Lung microvascular endothelial cell (primary cell): ENCODE measurements at regions not wholly inside any gene's neighbourhood (a gene's known extent, or its start where the extent isn't known, plus 50 kb on each side); places are given as distances from the start of the nearest gene placed in this dataset.

Source experiments
- DNase-seq, 2 donors: peaks; one replicate each; pipeline versions ENCODE4 v3.0.0 to v3.0.0-alpha.2; 2010; ENCODE audit warnings: low read depth in 2 of 2

DNA sequence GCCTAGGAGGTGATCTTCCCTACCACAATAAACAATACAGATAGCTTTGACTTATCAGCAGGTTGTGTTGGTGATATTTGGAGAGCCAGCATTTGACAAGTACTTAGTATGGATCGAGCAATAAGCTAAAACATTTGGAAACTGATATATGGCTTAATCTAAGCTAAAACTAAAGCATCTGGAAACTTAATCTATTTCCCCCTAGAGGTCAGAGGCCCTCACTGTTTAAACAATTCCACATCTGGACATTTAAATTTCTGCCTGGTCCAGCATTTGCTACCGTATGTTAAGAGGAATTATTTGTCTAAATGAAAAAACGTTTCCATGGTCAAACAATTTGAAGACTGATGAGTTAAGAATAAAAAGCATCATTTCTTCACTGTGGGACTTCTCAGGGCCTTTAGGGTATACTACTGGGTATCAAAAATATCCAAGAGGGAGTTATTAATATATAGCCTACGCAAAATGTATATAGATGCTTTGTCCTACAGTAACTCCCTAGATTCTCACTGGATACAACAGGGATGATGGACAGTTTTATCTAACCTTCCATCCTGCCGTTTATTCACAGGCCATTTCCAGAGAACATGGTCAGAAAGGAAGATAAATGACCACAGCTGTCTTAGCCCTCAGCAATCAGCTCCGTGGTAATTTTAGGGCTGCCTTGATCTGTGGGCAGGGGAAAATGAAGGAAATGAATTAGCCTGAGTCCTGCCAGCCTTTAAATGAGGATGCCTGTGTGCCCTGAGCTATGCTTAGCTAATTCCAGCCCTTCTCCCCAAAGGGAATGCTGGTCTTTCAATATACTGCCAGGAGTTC is 135.4 kb upstream of the NUDT4 start:
- no peak for DNase-seq

DNA sequence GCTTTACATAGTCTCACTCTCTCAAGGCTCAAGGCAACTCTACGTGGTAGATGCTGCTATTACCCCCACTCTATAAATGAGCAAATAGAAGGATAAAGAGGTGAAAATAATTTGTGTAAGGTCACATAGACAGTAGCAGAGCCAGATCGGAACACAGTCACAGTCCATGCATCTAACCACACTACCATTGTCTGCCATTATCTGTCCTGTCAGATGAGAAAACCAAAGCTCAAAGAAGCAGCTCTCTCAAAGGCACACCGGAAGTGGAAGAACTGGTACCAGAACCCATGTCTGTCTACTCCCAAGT is 134.4 kb upstream of the NUDT4 start:
- DNase-seq, result no peak

DNA sequence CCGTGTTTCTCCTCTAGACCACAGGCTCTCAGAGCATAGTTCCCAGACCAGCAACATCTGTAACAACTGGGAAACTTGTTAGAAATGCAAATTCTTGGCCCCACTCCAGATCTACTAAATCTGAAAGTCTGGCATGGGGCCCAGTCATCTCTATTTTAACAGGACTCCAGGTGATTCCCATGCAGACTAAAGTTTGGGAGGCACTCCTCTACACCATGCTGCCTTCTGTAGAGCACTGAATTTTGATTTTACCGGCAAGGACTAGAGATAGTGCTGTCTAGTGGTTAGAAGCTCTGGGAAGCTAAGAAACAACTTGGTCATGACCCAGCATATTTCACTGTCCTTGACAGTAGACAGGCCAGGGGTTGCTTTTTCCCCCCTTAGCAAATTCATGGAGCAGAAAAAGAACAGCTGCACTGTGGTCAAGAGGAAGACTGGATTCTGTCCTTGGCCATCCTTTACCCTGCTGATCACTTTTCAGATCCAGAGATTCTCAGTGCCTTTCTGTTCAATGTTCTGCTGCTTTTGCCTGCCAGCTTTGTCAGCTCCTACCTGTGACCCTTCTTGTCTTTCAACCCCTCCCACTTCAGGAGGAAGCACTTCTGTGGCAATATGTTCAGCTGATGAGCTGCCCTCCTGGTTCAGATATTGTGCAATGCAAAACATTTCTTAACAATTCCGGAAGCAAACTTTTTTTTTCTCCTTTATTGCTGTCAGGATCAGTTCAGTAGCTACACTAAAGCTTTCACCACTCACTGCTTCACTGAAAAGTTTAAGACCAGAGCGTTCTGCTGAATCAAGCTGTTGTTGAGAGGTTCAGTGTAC is 133.8 kb upstream of the NUDT4 start:
- DNase-seq, result peak; percentile 16 to 72

DNA sequence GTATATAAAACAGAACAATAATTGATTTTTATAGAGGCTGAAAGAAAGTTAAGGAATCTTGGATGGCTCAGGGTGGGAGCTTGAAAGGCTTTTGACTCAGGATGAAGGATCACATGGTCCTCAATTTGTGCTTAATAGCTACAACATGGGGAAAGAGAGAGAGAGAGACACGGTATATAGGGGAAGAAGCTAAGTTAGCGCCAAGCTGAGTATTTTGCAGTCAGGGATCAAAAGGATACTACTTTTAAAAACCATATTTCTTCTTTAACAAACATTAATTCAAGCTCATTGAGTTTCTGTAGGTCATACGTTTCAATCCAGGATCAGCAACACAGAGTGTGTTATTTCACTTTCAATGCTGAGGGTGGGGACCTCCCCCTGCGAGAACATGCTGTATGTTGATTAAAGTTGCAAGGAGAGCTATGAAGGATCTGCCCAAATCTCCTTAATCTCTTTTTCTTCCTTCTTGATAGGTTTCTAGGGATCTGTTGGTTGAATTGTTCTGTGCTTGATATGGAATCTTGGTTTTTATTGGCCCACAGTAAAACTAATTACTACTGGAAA is 133.1 kb upstream of the NUDT4 start:
- DNase-seq, result no peak

DNA sequence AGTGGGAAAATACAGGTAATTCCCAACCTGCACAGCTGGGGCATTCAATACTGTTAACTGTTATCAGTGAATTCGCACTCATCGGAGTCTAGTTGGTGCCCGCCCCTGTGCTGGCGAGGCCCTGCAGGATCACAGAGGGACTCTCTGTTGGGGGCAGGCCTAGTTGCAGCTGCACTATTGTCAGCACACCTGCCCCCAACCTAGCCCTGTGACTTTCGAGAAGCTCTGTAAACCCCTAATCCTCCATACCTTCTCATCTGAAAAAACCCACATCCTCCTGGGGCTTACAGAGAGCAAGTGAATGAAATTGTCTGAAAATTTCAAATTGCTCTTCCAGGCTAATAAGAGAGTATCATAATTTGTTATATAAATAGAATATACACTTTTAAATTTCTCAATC is 132.2 kb upstream of the NUDT4 start:
- DNase-seq, result no peak

DNA sequence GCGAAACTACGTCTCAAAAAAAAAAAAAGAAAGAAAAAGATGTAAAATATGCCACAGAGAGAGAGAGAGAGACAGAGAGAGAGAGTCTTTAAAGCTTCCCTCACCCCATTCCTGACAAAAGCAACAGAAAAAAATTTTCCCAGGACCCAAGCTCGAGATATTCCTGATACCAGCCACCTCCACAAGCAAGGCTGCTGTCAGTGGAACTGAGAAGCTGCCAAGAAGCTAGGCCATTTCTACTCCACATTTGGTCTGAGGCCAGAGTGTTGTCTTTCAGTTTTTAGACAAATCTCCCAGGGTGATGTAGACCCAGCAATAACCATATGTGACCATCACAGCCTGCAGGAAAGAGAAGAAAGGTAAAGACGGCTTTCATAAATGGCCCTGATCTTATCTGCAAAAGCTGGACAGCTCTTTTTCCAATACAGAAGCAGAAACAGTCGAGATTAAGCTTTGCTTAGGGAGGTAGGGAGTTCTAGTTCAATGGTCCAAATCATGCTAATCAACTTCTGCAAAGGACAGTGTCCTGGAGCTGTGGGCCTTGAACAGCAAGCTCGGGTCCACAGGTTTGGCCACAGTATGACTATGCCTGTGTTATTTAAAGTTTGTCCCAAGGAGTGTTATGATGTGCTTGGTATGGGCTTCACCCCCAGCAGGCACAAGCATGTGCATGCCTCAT is 130.3 kb upstream of the NUDT4 start:
- no peak for DNase-seq

DNA sequence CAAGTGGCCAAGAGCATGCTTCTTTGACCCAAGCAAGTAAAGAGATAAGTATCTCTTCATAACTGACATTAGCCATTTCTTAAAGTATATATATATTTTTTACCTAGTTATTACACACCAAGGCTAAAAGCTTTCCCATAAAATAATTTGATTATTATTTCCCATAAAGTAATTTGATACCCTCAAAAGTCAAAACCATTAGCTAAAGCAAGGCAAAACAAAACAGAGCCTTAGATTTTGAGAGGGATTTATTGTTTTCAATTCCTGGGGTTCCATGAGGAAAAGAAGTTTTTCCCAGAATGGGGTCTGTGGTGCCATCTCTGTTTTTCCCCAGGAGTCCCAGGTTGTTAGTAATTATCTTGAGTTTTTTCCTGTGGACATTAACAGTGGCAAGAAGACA is 125.5 kb upstream of the NUDT4 start:
- DNase-seq, result no peak

DNA sequence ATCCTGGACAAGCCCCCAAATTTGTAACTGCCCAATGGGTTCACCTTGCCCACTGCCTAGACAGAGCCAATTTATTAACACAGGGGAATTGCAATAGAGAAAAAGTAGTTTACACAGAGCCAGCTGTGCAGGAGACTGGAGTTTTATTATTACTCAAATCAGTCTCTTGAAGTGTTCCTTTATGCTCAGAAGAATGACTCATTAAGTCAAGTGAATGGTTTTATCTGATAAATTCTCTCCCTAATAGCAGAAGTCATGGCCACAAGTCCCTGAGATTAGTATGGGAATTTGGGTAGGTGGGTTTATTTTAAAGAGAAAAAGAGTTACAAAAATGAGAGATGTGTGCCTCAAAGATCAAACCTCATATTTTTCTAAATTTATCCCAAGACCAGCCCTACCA is 122.8 kb upstream of the NUDT4 start:
- no peak for DNase-seq

DNA sequence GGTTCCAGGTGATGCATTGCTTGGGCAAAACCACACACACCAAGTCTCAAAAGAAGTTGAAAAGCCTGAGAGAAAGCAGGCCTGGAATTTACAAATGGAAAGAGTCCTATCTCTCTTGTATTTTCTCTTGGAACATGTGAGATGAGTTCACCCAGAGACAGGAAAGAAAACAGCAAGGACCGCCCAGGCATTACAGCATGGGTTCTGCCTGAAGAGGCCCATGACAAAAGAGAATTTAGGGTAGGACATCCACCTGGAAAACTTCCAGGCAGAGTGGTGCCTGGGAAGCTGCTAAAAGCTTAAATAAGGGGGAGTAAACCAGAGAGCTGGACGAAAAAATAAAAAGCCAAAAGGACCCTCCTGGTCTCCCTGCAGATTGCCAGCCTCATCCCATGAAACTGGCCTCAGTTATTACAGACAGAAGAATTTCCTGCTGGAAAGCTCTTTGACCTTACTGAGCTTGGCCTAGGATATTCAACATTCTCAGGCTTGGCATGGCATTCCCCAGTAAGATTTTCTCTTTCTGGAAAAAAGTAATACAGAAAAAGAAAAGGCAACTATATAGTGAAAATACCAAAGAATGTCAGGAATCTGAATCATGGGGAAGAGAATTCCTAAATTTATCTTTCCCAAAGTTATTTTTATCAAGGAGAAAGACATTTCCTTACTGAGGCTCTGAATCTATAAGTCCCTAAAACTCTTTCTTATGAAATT is 121.3 kb upstream of the NUDT4 start:
- DNase-seq, result peak in 1 of 2 donors; percentile 75

DNA sequence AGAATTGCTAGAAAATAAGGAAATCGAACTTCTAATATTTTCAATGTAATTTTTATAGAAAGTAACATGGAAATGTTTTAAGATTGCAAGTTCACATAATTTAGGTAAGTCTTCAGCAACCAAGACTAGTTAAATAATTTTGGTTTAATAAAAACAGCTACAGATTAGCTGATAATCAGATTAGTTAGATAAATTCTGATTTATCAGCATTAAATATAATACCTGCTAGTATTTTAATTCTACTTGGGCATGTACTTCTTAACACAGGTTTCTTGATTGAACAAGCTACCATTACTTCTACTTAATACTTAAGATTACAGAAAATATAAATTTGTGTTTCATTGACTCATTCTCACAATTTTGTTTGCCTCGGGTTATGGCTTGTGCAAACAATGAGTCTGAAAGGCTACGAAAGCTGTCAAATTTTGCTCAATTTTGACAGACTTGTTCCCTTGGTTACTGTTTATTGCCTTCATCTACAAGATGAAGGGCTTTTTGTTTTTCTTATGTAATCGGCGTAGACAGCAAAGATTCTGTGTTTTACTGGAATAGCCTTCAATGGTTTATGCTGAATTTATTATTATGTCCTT is 116.1 kb upstream of the NUDT4 start:
- no peak for DNase-seq

DNA sequence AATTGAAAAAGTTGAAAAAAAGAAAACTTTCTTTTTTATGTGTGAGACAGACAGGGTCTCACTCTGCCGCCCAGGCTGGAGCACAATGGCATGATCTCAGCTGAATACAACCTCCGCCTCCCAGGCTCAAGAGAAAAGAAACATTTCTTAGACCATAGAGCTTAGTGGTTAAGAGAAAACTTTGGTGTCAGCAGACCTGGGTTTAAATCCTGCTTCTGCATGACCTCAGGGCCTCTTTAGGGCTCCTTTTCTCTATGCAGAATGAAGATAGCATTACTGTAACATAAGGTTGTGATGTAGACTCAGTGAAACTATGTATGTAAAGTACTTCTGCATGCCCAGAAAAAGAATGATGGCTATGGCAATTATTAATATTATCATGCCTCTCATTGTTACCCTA is 104.7 kb upstream of the NUDT4 start:
- DNase-seq, result no peak

DNA sequence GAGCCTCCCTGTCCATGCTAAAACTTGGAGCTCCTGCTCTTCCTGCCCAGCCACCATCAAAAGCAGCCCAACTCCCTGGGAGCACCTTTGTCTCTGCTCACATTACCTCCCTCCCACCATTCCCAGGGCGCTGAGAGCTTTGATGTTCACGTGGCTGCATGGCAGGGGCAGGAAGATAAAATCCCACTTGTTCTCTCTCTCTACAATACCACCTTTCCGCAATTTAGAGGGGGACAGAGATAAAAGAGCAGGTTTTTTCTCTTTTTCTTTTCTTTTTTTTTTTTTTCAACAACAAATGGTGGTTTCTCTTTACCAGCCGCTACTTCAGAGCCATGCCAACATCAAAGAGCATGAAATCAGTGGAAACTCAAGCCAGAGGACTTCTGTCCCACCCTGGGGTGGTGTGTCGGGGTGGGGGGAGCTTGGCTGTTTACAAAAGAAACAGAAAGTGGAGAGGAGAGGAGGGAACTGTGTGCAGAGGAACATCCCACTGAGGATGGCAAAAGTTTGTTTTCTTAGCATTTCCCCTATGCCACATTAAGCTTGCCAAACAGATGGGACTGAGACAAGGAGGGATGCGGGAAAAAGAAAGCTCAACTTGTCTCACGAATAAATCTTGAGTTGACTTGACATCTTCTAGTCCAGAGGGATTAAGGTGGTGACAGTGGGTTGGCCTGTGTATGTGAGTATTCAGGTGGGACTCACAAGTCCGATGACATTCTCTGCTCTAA is 103.7 kb upstream of the NUDT4 start:
- DNase-seq, result no peak

DNA sequence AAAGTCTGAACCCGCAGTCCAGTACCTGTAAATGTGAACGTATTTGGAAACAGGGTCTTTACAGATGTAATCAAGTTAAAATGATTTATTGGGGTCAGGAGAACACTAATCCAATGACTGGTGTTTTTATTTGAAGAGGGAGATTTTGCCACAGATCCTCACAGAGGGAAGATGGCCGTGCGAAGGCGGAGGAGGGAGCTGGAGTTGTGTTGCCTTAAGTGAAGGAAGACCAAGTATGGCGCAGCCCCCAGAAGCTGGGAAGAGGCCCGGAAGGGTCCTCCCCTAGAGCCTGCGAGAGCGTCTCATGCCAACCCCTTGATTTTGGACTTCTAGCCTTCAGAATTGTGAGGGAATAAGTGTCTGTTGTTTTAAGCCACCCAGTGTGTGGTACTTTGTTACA is 102.8 kb upstream of the NUDT4 start:
- DNase-seq, result no peak

DNA sequence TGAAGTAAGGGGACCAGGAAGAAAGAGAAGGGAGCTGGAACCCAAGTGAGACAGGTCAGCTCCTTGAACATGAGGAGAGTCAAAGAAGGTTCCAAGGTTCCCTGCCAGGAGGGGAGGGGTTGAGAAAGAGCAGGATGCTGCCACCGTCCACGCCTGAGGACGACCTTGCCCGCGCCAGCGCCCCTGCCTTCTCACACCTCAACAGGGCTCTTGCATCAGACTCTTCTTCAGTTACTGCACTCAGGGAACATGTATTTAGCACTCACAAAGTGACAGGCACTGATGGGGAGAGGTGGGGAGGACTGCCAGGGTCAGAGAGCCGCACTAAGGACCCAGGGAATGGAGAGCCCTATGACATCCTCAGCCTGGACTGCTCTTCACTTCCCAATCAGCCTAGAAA is 102.1 kb upstream of the NUDT4 start:
- no peak for DNase-seq

DNA sequence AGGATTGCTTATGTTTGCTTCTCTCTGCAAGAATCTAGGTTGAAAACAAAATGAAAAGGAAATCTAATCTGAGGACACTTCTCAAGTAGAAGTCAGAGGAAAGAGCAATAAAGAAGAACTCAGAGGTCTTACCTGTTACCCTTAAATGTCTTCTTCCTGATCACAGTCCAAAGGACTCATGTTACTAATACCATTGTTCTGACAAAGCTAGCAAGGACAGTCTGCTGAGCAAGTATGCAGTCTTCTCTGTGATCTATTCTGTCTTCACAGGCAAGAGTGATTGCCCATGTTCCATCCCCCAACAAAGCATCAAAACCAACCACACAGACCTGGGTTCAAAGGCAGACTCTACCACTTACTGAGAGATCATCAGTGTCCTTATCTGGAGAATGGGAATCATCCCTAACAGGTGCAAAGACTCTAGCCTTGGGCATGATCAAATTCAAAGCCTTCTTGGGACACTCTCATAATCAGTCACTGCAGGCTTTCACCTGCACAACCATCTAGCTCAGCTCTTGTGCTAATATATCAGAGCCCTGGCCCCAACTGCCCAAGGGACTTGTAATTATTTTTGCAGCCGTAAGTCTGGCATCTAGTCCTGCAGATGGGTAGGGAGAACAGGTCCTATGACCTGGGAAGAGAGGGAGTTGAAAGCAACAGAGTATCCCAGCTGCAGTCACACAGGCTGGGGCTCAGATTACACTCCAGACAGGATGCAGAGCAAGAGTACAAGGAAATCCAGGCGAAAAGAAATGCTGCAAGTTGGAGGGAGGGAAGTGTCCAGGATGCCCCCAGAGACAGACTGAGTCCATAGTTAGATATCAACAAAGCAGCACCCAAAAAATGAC is 97.9 kb upstream of the NUDT4 start:
- peak in 1 of 2 donors; percentile 53 for DNase-seq

DNA sequence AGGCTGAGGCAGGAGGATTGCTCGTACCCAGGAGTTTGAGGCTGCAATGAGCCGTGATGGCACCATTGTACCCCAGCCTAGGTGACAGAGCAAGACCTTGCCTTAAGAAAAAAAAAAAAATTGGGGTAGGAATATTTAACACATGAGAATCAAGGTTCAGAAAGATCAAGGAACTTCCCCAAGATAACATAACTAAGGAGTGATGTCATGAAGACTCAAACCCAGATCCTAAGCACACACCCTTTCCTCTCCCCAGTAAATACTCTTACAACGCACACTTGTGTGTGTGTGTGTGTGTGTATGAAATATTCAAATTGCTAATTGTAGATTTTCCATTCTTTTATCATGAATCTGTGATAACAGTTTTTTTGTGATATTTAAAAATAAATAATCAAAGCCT is 90.6 kb upstream of the NUDT4 start:
- DNase-seq, result peak in 1 of 2 donors; percentile 30

DNA sequence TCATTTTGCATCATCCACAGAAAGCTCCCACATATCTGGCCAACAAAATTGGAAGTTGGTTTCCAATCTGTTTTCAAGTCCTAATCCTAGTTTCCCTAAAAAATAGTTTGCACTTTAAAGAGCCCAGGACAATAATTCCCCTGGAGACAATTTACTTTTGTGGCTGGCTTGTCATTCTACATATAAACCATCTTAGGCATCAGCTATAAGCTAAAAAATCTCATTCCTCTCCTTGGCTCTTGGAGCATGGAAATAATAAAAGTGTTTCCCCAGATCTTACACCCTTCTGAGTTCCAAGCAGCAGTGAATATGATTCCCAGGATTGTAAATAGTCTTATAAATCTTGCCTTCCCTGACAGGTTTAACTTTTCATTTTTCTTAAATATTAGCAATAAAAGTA is 89.1 kb upstream of the NUDT4 start:
- DNase-seq, result no peak

DNA sequence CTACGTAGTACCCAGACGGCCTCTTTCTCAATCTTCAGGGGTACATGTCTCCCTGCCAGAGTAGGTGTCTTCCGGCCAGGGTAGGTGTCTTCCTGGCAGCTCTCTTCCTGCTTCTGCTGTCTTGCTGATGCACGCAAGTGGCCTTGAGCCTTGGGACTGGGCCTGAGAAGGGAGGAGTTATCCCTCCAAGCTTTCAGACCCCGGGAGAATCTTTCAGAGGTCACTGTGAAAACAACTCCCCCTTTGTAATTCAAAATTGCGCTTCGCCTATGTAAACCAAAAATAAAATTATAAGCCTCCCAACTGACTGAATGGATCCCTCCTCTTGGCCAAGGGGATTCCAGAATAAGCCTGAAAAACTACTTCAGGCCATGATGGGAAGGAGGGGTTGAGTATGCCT is 87.3 kb upstream of the NUDT4 start:
- no peak for DNase-seq

DNA sequence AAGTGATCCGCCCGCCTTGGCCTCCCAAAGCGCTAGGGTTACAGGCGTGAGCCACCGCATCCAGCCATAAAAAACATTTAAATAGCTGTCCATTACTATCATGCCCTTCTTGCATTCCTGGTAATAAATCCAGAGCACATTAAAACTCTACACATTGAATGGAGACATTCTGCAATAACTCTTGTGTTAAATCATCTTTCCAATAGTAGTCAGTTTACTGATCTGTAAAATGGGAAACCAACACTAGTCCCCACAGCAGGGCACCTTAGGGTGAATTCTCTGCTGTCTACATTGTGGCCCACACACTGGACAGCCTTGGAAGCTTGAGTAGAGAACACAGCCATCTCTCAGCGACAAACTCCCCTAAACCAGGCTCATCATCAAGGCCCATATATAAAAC is 85.5 kb upstream of the NUDT4 start:
- no peak for DNase-seq
